ENCODE measurements at regions not wholly inside any gene's neighbourhood (a gene's known extent, or its start where the extent isn't known, plus 50 kb on each side); places are given as distances from the start of the nearest gene placed in this dataset.

DNA sequence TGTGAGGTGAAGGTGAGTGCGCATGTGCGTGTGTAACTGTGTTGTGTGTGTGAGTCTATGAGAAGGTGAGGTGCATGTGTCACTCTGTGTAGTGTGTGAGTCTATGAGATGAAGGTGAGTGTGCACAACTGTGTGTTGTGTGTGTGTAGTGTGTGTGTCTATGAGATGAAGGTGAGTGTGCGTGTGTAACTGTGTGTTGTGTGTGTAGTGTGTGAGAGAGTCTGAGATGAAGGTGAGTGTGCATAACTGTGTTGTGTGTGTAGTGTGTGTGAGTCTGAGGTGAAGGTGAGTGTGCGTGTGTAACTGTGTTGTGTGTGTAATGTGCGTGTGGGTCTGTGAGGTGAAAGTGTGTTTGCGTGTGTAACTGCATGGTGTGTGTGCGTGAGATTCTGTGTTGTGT lies 154.0 kb downstream of the FOXD2 start:
- TF ChIP-seq, protein P1, sequence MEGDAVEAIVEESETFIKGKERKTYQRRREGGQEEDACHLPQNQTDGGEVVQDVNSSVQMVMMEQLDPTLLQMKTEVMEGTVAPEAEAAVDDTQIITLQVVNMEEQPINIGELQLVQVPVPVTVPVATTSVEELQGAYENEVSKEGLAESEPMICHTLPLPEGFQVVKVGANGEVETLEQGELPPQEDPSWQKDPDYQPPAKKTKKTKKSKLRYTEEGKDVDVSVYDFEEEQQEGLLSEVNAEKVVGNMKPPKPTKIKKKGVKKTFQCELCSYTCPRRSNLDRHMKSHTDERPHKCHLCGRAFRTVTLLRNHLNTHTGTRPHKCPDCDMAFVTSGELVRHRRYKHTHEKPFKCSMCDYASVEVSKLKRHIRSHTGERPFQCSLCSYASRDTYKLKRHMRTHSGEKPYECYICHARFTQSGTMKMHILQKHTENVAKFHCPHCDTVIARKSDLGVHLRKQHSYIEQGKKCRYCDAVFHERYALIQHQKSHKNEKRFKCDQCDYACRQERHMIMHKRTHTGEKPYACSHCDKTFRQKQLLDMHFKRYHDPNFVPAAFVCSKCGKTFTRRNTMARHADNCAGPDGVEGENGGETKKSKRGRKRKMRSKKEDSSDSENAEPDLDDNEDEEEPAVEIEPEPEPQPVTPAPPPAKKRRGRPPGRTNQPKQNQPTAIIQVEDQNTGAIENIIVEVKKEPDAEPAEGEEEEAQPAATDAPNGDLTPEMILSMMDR (IDR thresholded peaks at IDR 0.05), result no peak
- TF ChIP-seq POLR2A (IDR thresholded peaks at IDR 0.05), result no peak
